ENCODE measurements at regions not wholly inside any gene's neighbourhood (a gene's known extent, or its start where the extent isn't known, plus 50 kb on each side); places are given as distances from the start of the nearest gene placed in this dataset.
"Not testable (repeated sequence)": the region's sequence is repeated elsewhere in the genome, so short reads cannot be mapped to it uniquely, and the experiment has no call there.

- H2BK15ac ChIP-seq (ENCODE audit: low read depth, low read length), result no peak overlapping the region
- no peak overlapping the region for H3K18ac ChIP-seq (ENCODE audit: low read depth, low read length)
- no peak overlapping the region for H2BK120ac ChIP-seq (ENCODE audit: low read depth, low read length)
- dilution Hi-C loops (cut with HindIII; ENCODE audit: low sequenced_read_pairs, unreplicated experiment), result no loop called here
- ATAC-seq (ENCODE audit: low read depth) (no peak), DNase-seq (no peak)
- no peaks in the 10 kb centered on the region for H3K4me1 ChIP-seq (ENCODE audit: control insufficient read depth, insufficient read depth, low read length)
- H3K27ac ChIP-seq (ENCODE audit: insufficient read depth, low read length), result no peak overlapping the region
- TF ChIP-seq, protein P1, sequence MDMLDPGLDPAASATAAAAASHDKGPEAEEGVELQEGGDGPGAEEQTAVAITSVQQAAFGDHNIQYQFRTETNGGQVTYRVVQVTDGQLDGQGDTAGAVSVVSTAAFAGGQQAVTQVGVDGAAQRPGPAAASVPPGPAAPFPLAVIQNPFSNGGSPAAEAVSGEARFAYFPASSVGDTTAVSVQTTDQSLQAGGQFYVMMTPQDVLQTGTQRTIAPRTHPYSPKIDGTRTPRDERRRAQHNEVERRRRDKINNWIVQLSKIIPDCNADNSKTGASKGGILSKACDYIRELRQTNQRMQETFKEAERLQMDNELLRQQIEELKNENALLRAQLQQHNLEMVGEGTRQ (IDR thresholded peaks at IDR 0.05; ENCODE audit: low read depth, low read length), result no peak
- no peak for TF ChIP-seq POLR2A (IDR thresholded peaks at IDR 0.05; ENCODE audit: low read depth, low read length)
- TF ChIP-seq MAZ (IDR thresholded peaks at IDR 0.05; ENCODE audit: borderline replicate concordance, low read depth, low read length), result no peak
- TF ChIP-seq MXI1 (IDR thresholded peaks at IDR 0.05; ENCODE audit: borderline replicate concordance, low read depth, low read length), result no peak
- TF ChIP-seq RFX5 (IDR thresholded peaks at IDR 0.05; ENCODE audit: low read depth, low read length), result no peak
- no peak overlapping the region for H3K9ac ChIP-seq (ENCODE audit: low read depth, low read length)
- H3K9me1 ChIP-seq (ENCODE audit: insufficient read depth, low read length), result no peaks in the 10 kb centered on the region
- H3K56ac ChIP-seq (ENCODE audit: extremely low read depth, insufficient read depth, low read length), result no peak overlapping the region
- peaks cover 1% of the 10 kb centered on the region; the same call in 1 of the 2 replicates for H3K9me3 ChIP-seq (ENCODE audit: control insufficient read depth, insufficient read depth, low read length)
- H3K4me2 ChIP-seq (ENCODE audit: low read depth, low read length), result no peak overlapping the region
- BruUV-seq (replicated peaks), result no TSS peak
- no peak overlapping the region for H3K23ac ChIP-seq (ENCODE audit: low read depth, low read length)
- no peak overlapping the region for H3K4me3 ChIP-seq (ENCODE audit: insufficient read depth, low read depth, low read length)
- POLR2A ChIA-PET (ENCODE audit: unreplicated experiment), result no interaction called here
- no peaks in the 10 kb centered on the region for H4K20me1 ChIP-seq (ENCODE audit: insufficient read depth, low read length)
- in situ Hi-C loops (cut with MboI; ENCODE audit: low sequenced_read_pairs), result no loop called here
- H4K91ac ChIP-seq (ENCODE audit: insufficient read depth, low read depth, low read length), result no peak overlapping the region
- H2AK9ac ChIP-seq (replicated peaks; ENCODE audit: low read depth, low read length, poor library complexity), result no peak overlapping the region
- CTCF ChIA-PET, result no interaction called here
- H4K5ac ChIP-seq (ENCODE audit: low read depth, low read length), result no peak overlapping the region
- H3K27me3 ChIP-seq (ENCODE audit: control insufficient read depth, insufficient read depth, low read length), result peaks cover 10% of the 10 kb centered on the region
- no peak overlapping the region for H2BK20ac ChIP-seq (ENCODE audit: low read depth, low read length)
- no peak overlapping the region for H4K8ac ChIP-seq (ENCODE audit: low read depth in 2 of 2, low read length in 2 of 2)
- no peak overlapping the region for H2BK5ac ChIP-seq (ENCODE audit: low read depth, low read length, poor library complexity, severe bottlenecking)
- H3K79me1 ChIP-seq (ENCODE audit: low read depth in 1 of 2, low read length in 2 of 2), result no peaks in the 10 kb centered on the region
- no peak overlapping the region for H2AFZ ChIP-seq (replicated peaks; ENCODE audit: low read length, poor library complexity)
- no peak overlapping the region for H3K4ac ChIP-seq (ENCODE audit: low read depth, low read length)
- 14% methylated on average over 1 of the region's 4 CpGs; no CpG with 5 or more reads in 1 of the 2 experiments for WGBS, 2 experiments (ENCODE audit: extremely low coverage in 2 of 2, insufficient read length in 1 of 2)
- no peak overlapping the region for H2AK5ac ChIP-seq (ENCODE audit: low read depth, low read length)
- H3K36me3 ChIP-seq (ENCODE audit: control insufficient read depth, insufficient read depth, low read length), result no peaks in the 10 kb centered on the region
- intact Hi-C loops (cut with micrococcal nuclease), result no loop called here
- H3K14ac ChIP-seq (replicated peaks; ENCODE audit: low read depth, low read length), result no peak overlapping the region
Observed at GRCh38 chr5:32165-32564, 59.8 kb upstream of the PLEKHG4B start.

GRCh38 chr5:35521-35920 is 56.4 kb upstream of the PLEKHG4B start:
- peaks cover 19% of the 10 kb centered on the region for H3K27me3 ChIP-seq (ENCODE audit: control insufficient read depth, insufficient read depth, low read length)

More at GRCh38 chr5:35521-35920, 56.4 kb upstream of the PLEKHG4B start:
- dilution Hi-C loops (cut with HindIII; ENCODE audit: low sequenced_read_pairs, unreplicated experiment); H4K8ac ChIP-seq (ENCODE audit: low read depth in 2 of 2, low read length in 2 of 2); H3K27ac ChIP-seq (ENCODE audit: insufficient read depth, low read length); H3K36me3 ChIP-seq (ENCODE audit: control insufficient read depth, insufficient read depth, low read length); H3K14ac ChIP-seq (replicated peaks; ENCODE audit: low read depth, low read length); H3K56ac ChIP-seq (ENCODE audit: extremely low read depth, insufficient read depth, low read length); intact Hi-C loops (cut with micrococcal nuclease); H2AK9ac ChIP-seq (replicated peaks; ENCODE audit: low read depth, low read length, poor library complexity); H2BK120ac ChIP-seq (ENCODE audit: low read depth, low read length); H3K23ac ChIP-seq (ENCODE audit: low read depth, low read length); H3K9ac ChIP-seq (ENCODE audit: low read depth, low read length); H4K91ac ChIP-seq (ENCODE audit: insufficient read depth, low read depth, low read length); H3K4me3 ChIP-seq (ENCODE audit: insufficient read depth, low read depth, low read length); H3K79me1 ChIP-seq (ENCODE audit: low read depth in 1 of 2, low read length in 2 of 2); H4K5ac ChIP-seq (ENCODE audit: low read depth, low read length); H2BK20ac ChIP-seq (ENCODE audit: low read depth, low read length); H3K4ac ChIP-seq (ENCODE audit: low read depth, low read length); POLR2A ChIA-PET (ENCODE audit: unreplicated experiment); CTCF ChIA-PET; in situ Hi-C loops (cut with MboI; ENCODE audit: low sequenced_read_pairs); H3K9me3 ChIP-seq (ENCODE audit: control insufficient read depth, insufficient read depth, low read length); H3K4me2 ChIP-seq (ENCODE audit: low read depth, low read length); H2AFZ ChIP-seq (replicated peaks; ENCODE audit: low read length, poor library complexity); H3K18ac ChIP-seq (ENCODE audit: low read depth, low read length); BruUV-seq (replicated peaks); H2BK15ac ChIP-seq (ENCODE audit: low read depth, low read length); H2AK5ac ChIP-seq (ENCODE audit: low read depth, low read length); DNase-seq; ATAC-seq (ENCODE audit: low read depth); H2BK5ac ChIP-seq (ENCODE audit: low read depth, low read length, poor library complexity, severe bottlenecking); H4K20me1 ChIP-seq (ENCODE audit: insufficient read depth, low read length); H3K9me1 ChIP-seq (ENCODE audit: insufficient read depth, low read length); H3K4me1 ChIP-seq (ENCODE audit: control insufficient read depth, insufficient read depth, low read length): not testable (repeated sequence)

Measured in IMR-90 (cell line).